ENCODE measurements at regions not wholly inside any gene's neighbourhood (a gene's known extent, or its start where the extent isn't known, plus 50 kb on each side); places are given as distances from the start of the nearest gene placed in this dataset.

GRCh38 chr5:3896098-3896497 is 300.5 kb downstream of the IRX1 start:
- CTCF ChIA-PET = no interaction called here
- TF ChIP-seq FOXA1 (IDR thresholded peaks at IDR 0.05) = no peak
- TF ChIP-seq LEF1 (IDR thresholded peaks at IDR 0.05; ENCODE audit: borderline replicate concordance) = no peak
- TF ChIP-seq CTBP1 (IDR thresholded peaks at IDR 0.05; ENCODE audit: borderline replicate concordance) = no peak
- no peak for TF ChIP-seq ELF4 (IDR thresholded peaks at IDR 0.05)
- no peak for TF ChIP-seq PKNOX1 (IDR thresholded peaks at IDR 0.05)
- TF ChIP-seq HDGF (IDR thresholded peaks at IDR 0.05; ENCODE audit: borderline replicate concordance) = no peak
- no peak for TF ChIP-seq L3MBTL2 (conservative IDR thresholded peaks at IDR 0.05)
- no peak for TF ChIP-seq FOXM1 (IDR thresholded peaks at IDR 0.05; ENCODE audit: borderline replicate concordance)
- TF ChIP-seq NFRKB (IDR thresholded peaks at IDR 0.05) = no peak
- no peak for TF ChIP-seq BHLHE40 (IDR thresholded peaks at IDR 0.05; ENCODE audit: borderline replicate concordance)
- no peak for TF ChIP-seq SP1 (IDR thresholded peaks at IDR 0.05)
- no peak for TF ChIP-seq SUZ12 (IDR thresholded peaks at IDR 0.05)
- TF ChIP-seq TARDBP (IDR thresholded peaks at IDR 0.05) = no peak
- no peak for TF ChIP-seq FOXK2 (IDR thresholded peaks at IDR 0.05)
- TF ChIP-seq ZNF384 (IDR thresholded peaks at IDR 0.05) = no peak
- POLR2A ChIA-PET = no interaction called here
- DNase-seq (ENCODE audit: extremely low spot score) = no peak

- ChIA-PET CTCF (no interaction called here), POLR2A (no interaction called here)
Observed at GRCh38 chr5:3899093-3899492, 303.5 kb downstream of the IRX1 start.

GRCh38 chr5:3904584-3904983 is 309.0 kb downstream of the IRX1 start:
- ChIA-PET POLR2A (no interaction called here), CTCF (no interaction called here)
- no peak for DNase-seq (ENCODE audit: extremely low spot score)
- TF ChIP-seq FOXK2 (IDR thresholded peaks at IDR 0.05) (no peak), NFRKB (IDR thresholded peaks at IDR 0.05) (no peak), ELF4 (IDR thresholded peaks at IDR 0.05) (no peak), TARDBP (IDR thresholded peaks at IDR 0.05) (no peak), FOXM1 (IDR thresholded peaks at IDR 0.05; ENCODE audit: borderline replicate concordance) (no peak), SP1 (IDR thresholded peaks at IDR 0.05) (no peak), SUZ12 (IDR thresholded peaks at IDR 0.05) (no peak), FOXA1 (IDR thresholded peaks at IDR 0.05) (no peak), CTBP1 (IDR thresholded peaks at IDR 0.05; ENCODE audit: borderline replicate concordance) (no peak), ARNT (IDR thresholded peaks at IDR 0.05) (no peak), HDGF (IDR thresholded peaks at IDR 0.05; ENCODE audit: borderline replicate concordance) (no peak), L3MBTL2 (conservative IDR thresholded peaks at IDR 0.05) (no peak), LEF1 (IDR thresholded peaks at IDR 0.05; ENCODE audit: borderline replicate concordance) (no peak), ZNF384 (IDR thresholded peaks at IDR 0.05) (no peak), BHLHE40 (IDR thresholded peaks at IDR 0.05; ENCODE audit: borderline replicate concordance) (no peak), PKNOX1 (IDR thresholded peaks at IDR 0.05) (no peak)

More at GRCh38 chr5:3899093-3899492, 303.5 kb downstream of the IRX1 start:
- TF ChIP-seq SP1 (IDR thresholded peaks at IDR 0.05) (no peak), ELF4 (IDR thresholded peaks at IDR 0.05) (no peak), TARDBP (IDR thresholded peaks at IDR 0.05) (no peak), BHLHE40 (IDR thresholded peaks at IDR 0.05; ENCODE audit: borderline replicate concordance) (no peak), LEF1 (IDR thresholded peaks at IDR 0.05; ENCODE audit: borderline replicate concordance) (no peak), FOXA1 (IDR thresholded peaks at IDR 0.05) (no peak), FOXM1 (IDR thresholded peaks at IDR 0.05; ENCODE audit: borderline replicate concordance) (no peak), L3MBTL2 (conservative IDR thresholded peaks at IDR 0.05) (no peak), SUZ12 (IDR thresholded peaks at IDR 0.05) (no peak), NFRKB (IDR thresholded peaks at IDR 0.05) (no peak), ZNF384 (IDR thresholded peaks at IDR 0.05) (no peak), PKNOX1 (IDR thresholded peaks at IDR 0.05) (no peak)
- no peak for DNase-seq (ENCODE audit: extremely low spot score)

- DNase-seq (ENCODE audit: extremely low spot score) = no peak
- ChIA-PET POLR2A (no interaction called here), CTCF (no interaction called here)
- TF ChIP-seq CTBP1 (IDR thresholded peaks at IDR 0.05; ENCODE audit: borderline replicate concordance) = no peak
- no peak for TF ChIP-seq FOXK2 (IDR thresholded peaks at IDR 0.05)
- TF ChIP-seq FOXA1 (IDR thresholded peaks at IDR 0.05) = no peak
- TF ChIP-seq HDGF (IDR thresholded peaks at IDR 0.05; ENCODE audit: borderline replicate concordance) = no peak
- no peak for TF ChIP-seq FOXM1 (IDR thresholded peaks at IDR 0.05; ENCODE audit: borderline replicate concordance)
- no peak for TF ChIP-seq SP1 (IDR thresholded peaks at IDR 0.05)
- no peak for TF ChIP-seq ELF4 (IDR thresholded peaks at IDR 0.05)
- no peak for TF ChIP-seq ZNF384 (IDR thresholded peaks at IDR 0.05)
- no peak for TF ChIP-seq NFRKB (IDR thresholded peaks at IDR 0.05)
- TF ChIP-seq ARNT (IDR thresholded peaks at IDR 0.05) = no peak
- TF ChIP-seq LEF1 (IDR thresholded peaks at IDR 0.05; ENCODE audit: borderline replicate concordance) = no peak
- no peak for TF ChIP-seq SUZ12 (IDR thresholded peaks at IDR 0.05)
- no peak for TF ChIP-seq PKNOX1 (IDR thresholded peaks at IDR 0.05)
- TF ChIP-seq BHLHE40 (IDR thresholded peaks at IDR 0.05; ENCODE audit: borderline replicate concordance) = no peak
- TF ChIP-seq L3MBTL2 (conservative IDR thresholded peaks at IDR 0.05) = no peak
- no peak for TF ChIP-seq TARDBP (IDR thresholded peaks at IDR 0.05)
Observed at GRCh38 chr5:3905031-3905430, 309.4 kb downstream of the IRX1 start.

GRCh38 chr5:3905521-3905920 is 309.9 kb downstream of the IRX1 start:
- POLR2A ChIA-PET = no interaction called here
- DNase-seq (ENCODE audit: extremely low spot score) = no peak
- CTCF ChIA-PET = no interaction called here
- TF ChIP-seq FOXA1 (IDR thresholded peaks at IDR 0.05) (no peak), SP1 (IDR thresholded peaks at IDR 0.05) (no peak), SUZ12 (IDR thresholded peaks at IDR 0.05) (no peak), ARNT (IDR thresholded peaks at IDR 0.05) (no peak), HDGF (IDR thresholded peaks at IDR 0.05; ENCODE audit: borderline replicate concordance) (no peak), PKNOX1 (IDR thresholded peaks at IDR 0.05) (no peak), TARDBP (IDR thresholded peaks at IDR 0.05) (no peak), FOXK2 (IDR thresholded peaks at IDR 0.05) (no peak), CTBP1 (IDR thresholded peaks at IDR 0.05; ENCODE audit: borderline replicate concordance) (no peak), ZNF384 (IDR thresholded peaks at IDR 0.05) (no peak), LEF1 (IDR thresholded peaks at IDR 0.05; ENCODE audit: borderline replicate concordance) (no peak), NFRKB (IDR thresholded peaks at IDR 0.05) (no peak), BHLHE40 (IDR thresholded peaks at IDR 0.05; ENCODE audit: borderline replicate concordance) (no peak), FOXM1 (IDR thresholded peaks at IDR 0.05; ENCODE audit: borderline replicate concordance) (no peak), ELF4 (IDR thresholded peaks at IDR 0.05) (no peak), L3MBTL2 (conservative IDR thresholded peaks at IDR 0.05) (no peak)

Measured in HEK293T (cell line).